Activated CD4-positive, alpha-beta T cell treated with anti-CD3 and anti-CD28 coated beads for 36 hours (primary cell): ENCODE measurements at regions not wholly inside any gene's neighbourhood (a gene's known extent, or its start where the extent isn't known, plus 50 kb on each side); places are given as distances from the start of the nearest gene placed in this dataset.

Source experiments
- ATAC-seq: fragments of 200-7000 bp; cut with Tn5 transposase; one replicate; pipeline ENCODE4 v1.10.0; 2021; ENCODE audit warnings: mild to moderate bottlenecking, moderate library complexity
- CTCF ChIA-PET: fragments of 350-600 bp; sonication (Branson Sonifier 250); formaldehyde crosslinking; loops from one replicate; lab custom pipeline; 2021; ENCODE audit warnings: antibody characterized with exemption; lab: Charles Lee
- POLR2A ChIA-PET: fragments of 350-600 bp; sonication (Branson Sonifier 250); formaldehyde crosslinking; loops from one replicate; lab custom pipeline; 2021; ENCODE audit warnings: antibody characterized with exemption, inconsistent platforms; lab: Charles Lee
- DNase-seq: peaks from one replicate; pipeline ENCODE4 v3.0.0-alpha.2; 2020
- H3K27ac Mint-ChIP-seq: one replicate; pipeline ENCODE4 v1.8.0; 2021; ENCODE audit warnings: mixed read lengths
- H3K27me3 Mint-ChIP-seq: one replicate; pipeline ENCODE4 v1.8.0; 2021; ENCODE audit warnings: mixed read lengths
- H3K36me3 Mint-ChIP-seq: one replicate; pipeline ENCODE4 v1.8.0; 2021; ENCODE audit warnings: low read depth, mixed read lengths
- H3K4me1 Mint-ChIP-seq: one replicate; pipeline ENCODE4 v1.8.0; 2021; ENCODE audit warnings: mixed read lengths
- H3K4me3 Mint-ChIP-seq: one replicate; pipeline ENCODE4 v1.8.0; 2021; ENCODE audit warnings: mild to moderate bottlenecking, moderate library complexity, mixed read lengths
- H3K9me3 Mint-ChIP-seq: one replicate; pipeline ENCODE4 v1.8.0; 2021; ENCODE audit warnings: low read depth, mixed read lengths
- intact Hi-C, 2 experiments: fragments of 100-400 bp; cut with DNase I in 1 of 2; cut with micrococcal nuclease in 1 of 2; formaldehyde crosslinking; loops; one replicate each; pipeline versions ENCODE4 v1.14.2 to v1.15.1; 2022 to 2024; cut with DNase I, micrococcal nuclease

- POLR2A ChIA-PET, result no interaction called here
- Mint-ChIP-seq H3K4me3 (no peak overlapping the region), H3K9me3 (no peaks in the 10 kb centered on the region), H3K27ac (no peak overlapping the region), H3K4me1 (no peaks in the 10 kb centered on the region), H3K27me3 (no peaks in the 10 kb centered on the region), H3K36me3 (no peaks in the 10 kb centered on the region)
- DNase-seq (no peak), ATAC-seq (no peak)
- intact Hi-C loops, result no loop called here
- CTCF ChIA-PET, result no interaction called here
These were observed 168.1 kb downstream of the EFHB start for GRCh38 chr3:19765954-19766353.

GRCh38 chr3:19757773-19758172 is 176.2 kb downstream of the EFHB start:
- Mint-ChIP-seq H3K9me3 (no peaks in the 10 kb centered on the region), H3K4me3 (no peak overlapping the region), H3K36me3 (no peaks in the 10 kb centered on the region), H3K4me1 (no peaks in the 10 kb centered on the region), H3K27ac (no peak overlapping the region), H3K27me3 (no peaks in the 10 kb centered on the region)
- POLR2A ChIA-PET, result no interaction called here
- intact Hi-C loops, result no loop called here
- CTCF ChIA-PET, result no interaction called here
- no peak for DNase-seq
- no peak for ATAC-seq

- no peak for ATAC-seq
- Mint-ChIP-seq H3K4me1 (no peaks in the 10 kb centered on the region), H3K27me3 (no peaks in the 10 kb centered on the region), H3K36me3 (no peaks in the 10 kb centered on the region), H3K27ac (no peak overlapping the region), H3K4me3 (no peak overlapping the region), H3K9me3 (peaks cover 2% of the 10 kb centered on the region)
- intact Hi-C loops, result no loop called here
- ChIA-PET CTCF (no interaction called here), POLR2A (no interaction called here)
- no peak for DNase-seq
These were observed 184.5 kb downstream of the EFHB start for GRCh38 chr3:19749448-19750017.

- no peaks in the 10 kb centered on the region for H3K27me3 Mint-ChIP-seq
- ATAC-seq (no peak), DNase-seq (no peak)
- intact Hi-C loops, result no loop called here
- H3K27ac Mint-ChIP-seq, result no peak overlapping the region
- peaks cover 2% of the 10 kb centered on the region for H3K9me3 Mint-ChIP-seq
- H3K4me1 Mint-ChIP-seq, result no peaks in the 10 kb centered on the region
- ChIA-PET CTCF (no interaction called here), POLR2A (no interaction called here)
- H3K4me3 Mint-ChIP-seq, result no peak overlapping the region
- H3K36me3 Mint-ChIP-seq, result no peaks in the 10 kb centered on the region
These were observed 185.1 kb downstream of the EFHB start for GRCh38 chr3:19748782-19749447.

- no peak overlapping the region for H3K4me3 Mint-ChIP-seq
- H3K27me3 Mint-ChIP-seq, result peaks cover 2% of the 10 kb centered on the region
- H3K4me1 Mint-ChIP-seq, result no peaks in the 10 kb centered on the region
- ATAC-seq, result no peak
- POLR2A ChIA-PET, result no interaction called here
- H3K36me3 Mint-ChIP-seq, result no peaks in the 10 kb centered on the region
- CTCF ChIA-PET, result no interaction called here
- no peak overlapping the region for H3K27ac Mint-ChIP-seq
- H3K9me3 Mint-ChIP-seq, result no peaks in the 10 kb centered on the region
- intact Hi-C loops, result no loop called here
- no peak for DNase-seq
These were observed 190.0 kb downstream of the EFHB start for GRCh38 chr3:19744047-19744446.

- H3K27ac Mint-ChIP-seq, result no peak overlapping the region
- POLR2A ChIA-PET, result no interaction called here
- no peaks in the 10 kb centered on the region for H3K4me1 Mint-ChIP-seq
- no peaks in the 10 kb centered on the region for H3K9me3 Mint-ChIP-seq
- no peaks in the 10 kb centered on the region for H3K36me3 Mint-ChIP-seq
- DNase-seq (no peak), ATAC-seq (no peak)
- CTCF ChIA-PET, result no interaction called here
- H3K4me3 Mint-ChIP-seq, result no peak overlapping the region
- intact Hi-C loops, result no loop called here
- peaks cover 2% of the 10 kb centered on the region for H3K27me3 Mint-ChIP-seq
These were observed 191.1 kb downstream of the EFHB start for GRCh38 chr3:19742935-19743334.

- no peaks in the 10 kb centered on the region for H3K9me3 Mint-ChIP-seq
- no peak overlapping the region for H3K4me3 Mint-ChIP-seq
- H3K4me1 Mint-ChIP-seq, result no peaks in the 10 kb centered on the region
- ChIA-PET POLR2A (no interaction called here), CTCF (no interaction called here)
- intact Hi-C loops, result no loop called here
- H3K36me3 Mint-ChIP-seq, result no peaks in the 10 kb centered on the region
- peaks cover 2% of the 10 kb centered on the region for H3K27me3 Mint-ChIP-seq
- H3K27ac Mint-ChIP-seq, result no peak overlapping the region
- no peak for DNase-seq
- ATAC-seq, result no peak
These were observed 194.5 kb downstream of the EFHB start for GRCh38 chr3:19739504-19739903.

- no peaks in the 10 kb centered on the region for H3K4me1 Mint-ChIP-seq
- ATAC-seq (no peak), DNase-seq (no peak)
- peaks cover 2% of the 10 kb centered on the region for H3K27me3 Mint-ChIP-seq
- no peaks in the 10 kb centered on the region for H3K9me3 Mint-ChIP-seq
- H3K27ac Mint-ChIP-seq, result no peak overlapping the region
- H3K36me3 Mint-ChIP-seq, result no peaks in the 10 kb centered on the region
- intact Hi-C loops, result no loop called here
- ChIA-PET POLR2A (no interaction called here), CTCF (no interaction called here)
- no peak overlapping the region for H3K4me3 Mint-ChIP-seq
These were observed 195.2 kb downstream of the EFHB start for GRCh38 chr3:19738846-19739245.

- Mint-ChIP-seq H3K4me3 (no peak overlapping the region), H3K36me3 (no peaks in the 10 kb centered on the region), H3K27me3 (no peaks in the 10 kb centered on the region), H3K27ac (no peak overlapping the region), H3K4me1 (no peaks in the 10 kb centered on the region), H3K9me3 (no peaks in the 10 kb centered on the region)
- CTCF ChIA-PET, result interaction anchor here (0.6 kb wide), 1 partner anchor 167 kb away, joined by 4 read pairs; no protein-coding TSS in a partner anchor
- ATAC-seq, result no peak
- no peak for DNase-seq
- POLR2A ChIA-PET, result no interaction called here
- intact Hi-C loops, result no loop called here
These were observed 198.9 kb downstream of the EFHB start for GRCh38 chr3:19735111-19735510.

- intact Hi-C loops, result no loop called here
- ChIA-PET CTCF (no interaction called here), POLR2A (no interaction called here)
- H3K27me3 Mint-ChIP-seq, result no peaks in the 10 kb centered on the region
- H3K9me3 Mint-ChIP-seq, result no peaks in the 10 kb centered on the region
- no peaks in the 10 kb centered on the region for H3K4me1 Mint-ChIP-seq
- DNase-seq (no peak), ATAC-seq (no peak)
- no peaks in the 10 kb centered on the region for H3K36me3 Mint-ChIP-seq
- no peak overlapping the region for H3K27ac Mint-ChIP-seq
- H3K4me3 Mint-ChIP-seq, result no peak overlapping the region
These were observed 199.6 kb downstream of the EFHB start for GRCh38 chr3:19734453-19734852.

GRCh38 chr3:19725000-19725399 is 209.0 kb downstream of the EFHB start:
- no peak for DNase-seq
- no peak overlapping the region for H3K4me3 Mint-ChIP-seq
- CTCF ChIA-PET, result interaction anchor here (0.7 to 1.5 kb wide), 2 partner anchors 24 to 1512 kb away, joined by 3 to 4 read pairs; no protein-coding TSS in a partner anchor
- ATAC-seq, result no peak
- no peaks in the 10 kb centered on the region for H3K36me3 Mint-ChIP-seq
- no peak overlapping the region for H3K27ac Mint-ChIP-seq
- H3K9me3 Mint-ChIP-seq, result no peaks in the 10 kb centered on the region
- POLR2A ChIA-PET, result no interaction called here
- H3K27me3 Mint-ChIP-seq, result no peaks in the 10 kb centered on the region
- intact Hi-C loops, result no loop called here
- H3K4me1 Mint-ChIP-seq, result no peaks in the 10 kb centered on the region

- Mint-ChIP-seq H3K27ac (no peak overlapping the region), H3K4me3 (no peak overlapping the region), H3K36me3 (no peaks in the 10 kb centered on the region), H3K27me3 (no peaks in the 10 kb centered on the region), H3K4me1 (no peaks in the 10 kb centered on the region), H3K9me3 (no peaks in the 10 kb centered on the region)
- ATAC-seq (no peak), DNase-seq (no peak)
- ChIA-PET CTCF (no interaction called here), POLR2A (no interaction called here)
- intact Hi-C loops, result no loop called here
These were observed 216.3 kb downstream of the EFHB start for GRCh38 chr3:19717736-19718135.
